ENCODE measurements at regions not wholly inside any gene's neighbourhood (a gene's known extent, or its start where the extent isn't known, plus 50 kb on each side); places are given as distances from the start of the nearest gene placed in this dataset.

DNA sequence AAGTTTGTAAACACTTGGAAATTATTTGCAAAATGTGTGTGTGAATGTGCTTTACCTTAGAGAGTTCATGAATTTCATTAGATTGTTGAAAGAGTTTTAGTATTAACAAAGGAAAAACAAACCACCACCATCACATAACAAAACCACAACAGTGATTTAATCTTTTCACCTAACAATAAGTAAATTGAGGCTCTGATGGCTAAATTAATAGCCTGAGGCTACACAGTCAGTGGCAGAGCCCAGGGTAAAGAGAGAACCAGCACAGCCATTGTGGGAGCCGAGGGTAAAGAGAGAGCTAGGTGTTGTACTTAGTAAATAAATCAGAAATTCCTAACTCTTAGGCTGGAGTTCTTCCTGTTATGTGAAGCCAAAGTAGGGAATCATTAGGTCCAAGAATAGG lies 51.2 kb upstream of the CAPRIN2 start:
- TF ChIP-seq, protein P1, sequence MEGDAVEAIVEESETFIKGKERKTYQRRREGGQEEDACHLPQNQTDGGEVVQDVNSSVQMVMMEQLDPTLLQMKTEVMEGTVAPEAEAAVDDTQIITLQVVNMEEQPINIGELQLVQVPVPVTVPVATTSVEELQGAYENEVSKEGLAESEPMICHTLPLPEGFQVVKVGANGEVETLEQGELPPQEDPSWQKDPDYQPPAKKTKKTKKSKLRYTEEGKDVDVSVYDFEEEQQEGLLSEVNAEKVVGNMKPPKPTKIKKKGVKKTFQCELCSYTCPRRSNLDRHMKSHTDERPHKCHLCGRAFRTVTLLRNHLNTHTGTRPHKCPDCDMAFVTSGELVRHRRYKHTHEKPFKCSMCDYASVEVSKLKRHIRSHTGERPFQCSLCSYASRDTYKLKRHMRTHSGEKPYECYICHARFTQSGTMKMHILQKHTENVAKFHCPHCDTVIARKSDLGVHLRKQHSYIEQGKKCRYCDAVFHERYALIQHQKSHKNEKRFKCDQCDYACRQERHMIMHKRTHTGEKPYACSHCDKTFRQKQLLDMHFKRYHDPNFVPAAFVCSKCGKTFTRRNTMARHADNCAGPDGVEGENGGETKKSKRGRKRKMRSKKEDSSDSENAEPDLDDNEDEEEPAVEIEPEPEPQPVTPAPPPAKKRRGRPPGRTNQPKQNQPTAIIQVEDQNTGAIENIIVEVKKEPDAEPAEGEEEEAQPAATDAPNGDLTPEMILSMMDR (IDR thresholded peaks at IDR 0.05; ENCODE audit: low read depth, low read length, poor library complexity, severe bottlenecking), result no peak
- no peak for TF ChIP-seq EZH2phosphoT487 (IDR thresholded peaks at IDR 0.05; ENCODE audit: borderline replicate concordance, low read length)
